K562 (cell line): ENCODE measurements at regions not wholly inside any gene's neighbourhood (a gene's known extent, or its start where the extent isn't known, plus 50 kb on each side); places are given as distances from the start of the nearest gene placed in this dataset.

Source experiments
- BHLHE40 ChIP-seq: IDR thresholded peaks from 2 replicates; pipeline ENCODE4 v1.6.1; 2011; ENCODE audit warnings: low read length, improper control_type of control experiment
- GATAD2B ChIP-seq: fragments of 450-650 bp; IDR thresholded peaks from 2 replicates; pipeline ENCODE4 v1.6.1; 2017; ENCODE audit warnings: mild to moderate bottlenecking, borderline replicate concordance
- HSF4 ChIP-seq: fragments of 250-450 bp; sonication (Bioruptor Pico); IDR thresholded peaks from 2 replicates; pipeline ENCODE4 v2.1.2; 2022; ENCODE audit warnings: mild to moderate bottlenecking, moderate library complexity, borderline replicate concordance
- JUN ChIP-seq, 2 experiments: sonication (generic) in 1 of 2; formaldehyde crosslinking in 1 of 2; IDR thresholded peaks; 2 replicates each; pipeline versions ENCODE4 v1.6.1 to v1.8.0; 2012 to 2022; ENCODE audit warnings: borderline replicate concordance in 2 of 2, mild to moderate bottlenecking in 2 of 2, improper control_type of control experiment in 1 of 2, low read depth in 1 of 2, low read length in 1 of 2, missing genetic modification reagents in 1 of 2
- KLF16 ChIP-seq: IDR thresholded peaks from 2 replicates; pipeline ENCODE4 v1.6.1; 2016; ENCODE audit warnings: antibody characterized with exemption
- MYNN ChIP-seq, 2 experiments: sonication (generic); formaldehyde crosslinking in 1 of 2; IDR thresholded peaks; 2 replicates each; pipeline versions ENCODE4 v1.5.0 to v1.6.1; 2016 to 2020; ENCODE audit warnings: antibody characterized with exemption in 1 of 2, missing genetic modification reagents in 1 of 2
- NR3C1 ChIP-seq: sonication (generic); formaldehyde crosslinking; IDR thresholded peaks from 2 replicates; pipeline ENCODE4 v1.8.1; 2022; ENCODE audit warnings: missing genetic modification reagents
- PHF20 ChIP-seq: fragments of 450-650 bp; IDR thresholded peaks from 2 replicates; pipeline ENCODE4 v1.6.1; 2018; ENCODE audit not compliant: partially characterized antibody
- PHF8 ChIP-seq: fragments of 200-600 bp; sonication (generic); IDR thresholded peaks from 2 replicates; pipeline ENCODE4 v1.6.1; 2012; ENCODE audit warnings: mixed run types, mild to moderate bottlenecking, inconsistent platforms, low read length, moderate library complexity, borderline replicate concordance
- RREB1 ChIP-seq: fragments of 250-450 bp; sonication (Bioruptor Pico); IDR thresholded peaks from 2 replicates; pipeline ENCODE4 v1.4.0; 2020
- SLC30A9 ChIP-seq: fragments of 250-450 bp; sonication (Bioruptor Pico); IDR thresholded peaks from 2 replicates; pipeline ENCODE4 v1.8.0; 2022; ENCODE audit warnings: mild to moderate bottlenecking, moderate library complexity
- SP1 ChIP-seq: sonication (generic); formaldehyde crosslinking; IDR thresholded peaks from 2 replicates; pipeline ENCODE4 v1.8.1; 2022; ENCODE audit warnings: mild to moderate bottlenecking, missing genetic modification reagents
- TOE1 ChIP-seq, 2 experiments: fragments of 450-650 bp in 1 of 2; sonication (generic) in 1 of 2; formaldehyde crosslinking in 1 of 2; IDR thresholded peaks; 2 replicates each; pipeline versions ENCODE4 v1.7.1 to v1.8.0; 2016 to 2022; ENCODE audit warnings: borderline replicate concordance in 2 of 2, mild to moderate bottlenecking in 2 of 2, antibody characterized with exemption in 1 of 2, inconsistent platforms in 1 of 2, low read depth in 1 of 2, missing genetic modification reagents in 1 of 2, moderate library complexity in 1 of 2
- TSC22D4 ChIP-seq: fragments of 450-650 bp; IDR thresholded peaks from 2 replicates; pipeline ENCODE4 v1.6.1; 2016; ENCODE audit warnings: missing genetic modification characterization, missing biosample characterization, control low read depth
- ZNF592 ChIP-seq: fragments of 450-650 bp; IDR thresholded peaks from 2 replicates; pipeline ENCODE4 v1.6.1; 2017; ENCODE audit warnings: antibody characterized with exemption, mild to moderate bottlenecking
- ZNF668 ChIP-seq: fragments of 250-450 bp; sonication (Bioruptor Pico); IDR thresholded peaks from 2 replicates; pipeline ENCODE4 v1.8.0; 2022; ENCODE audit warnings: mild to moderate bottlenecking, inconsistent platforms
- TF ChIP-seq, protein P1 (sequence below): sonication (generic); formaldehyde crosslinking; IDR thresholded peaks from 2 replicates; pipeline ENCODE4 v1.9.0; 2022; ENCODE audit warnings: mild to moderate bottlenecking, missing genetic modification reagents

DNA sequence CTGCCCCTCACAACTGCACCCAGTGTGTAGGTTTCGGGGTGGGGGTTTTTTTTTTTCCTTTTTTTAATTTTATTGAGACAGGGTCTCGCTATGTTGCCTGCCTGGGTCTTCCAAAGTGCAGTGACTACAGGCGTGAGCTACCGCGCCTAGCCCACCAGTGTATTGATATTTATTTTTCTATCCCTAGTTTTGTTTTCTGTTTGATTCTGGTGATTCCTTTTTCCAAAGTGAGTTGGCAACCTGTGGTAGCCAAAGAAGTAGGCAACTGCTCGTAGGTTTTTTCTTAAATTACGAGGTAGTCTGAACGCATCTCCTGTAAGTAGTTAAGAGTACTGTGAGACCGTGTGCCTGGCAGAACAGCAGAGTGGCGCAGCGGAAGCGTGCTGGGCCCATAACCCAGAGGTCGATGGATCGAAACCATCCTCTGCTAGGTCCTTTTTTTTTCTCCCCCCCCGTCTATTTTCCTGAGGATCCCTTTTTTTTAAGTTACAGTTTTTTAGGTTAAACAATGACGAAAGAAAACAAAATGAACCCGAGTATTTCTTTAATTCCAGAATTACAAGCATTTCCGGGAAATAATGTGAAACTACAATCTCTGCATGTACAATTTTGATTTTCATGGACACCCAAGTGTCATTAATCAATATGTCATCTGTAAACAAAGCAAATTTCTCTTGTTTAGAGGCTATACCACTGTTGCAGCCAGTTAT lies 78.7 kb upstream of the BTN3A2 start (continued):
- TF ChIP-seq RREB1 (CRISPR knock-in tag) (no peak), ZNF592 (peak; percentile 84), KLF16 (no peak), ZNF668 (CRISPR knock-in tag) (no peak), PHF20 (no peak), SLC30A9 (CRISPR knock-in tag) (no peak), NR3C1 (CRISPR knock-in tag) (no peak), JUN (IDR thresholded peaks at IDR 0.05; ENCODE audit: borderline replicate concordance, low read depth, low read length) (no peak), JUN (CRISPR knock-in tag; IDR thresholded peaks at IDR 0.05; ENCODE audit: borderline replicate concordance) (no peak), TOE1 (IDR thresholded peaks at IDR 0.05; ENCODE audit: borderline replicate concordance) (peak; percentile 15; the same call in 1 of the 2 replicates), TOE1 (CRISPR knock-in tag; IDR thresholded peaks at IDR 0.05; ENCODE audit: borderline replicate concordance, low read depth) (no peak), BHLHE40 (no peak), GATAD2B (0 out of 2 replicates have a peak, but pooled peaks have one; percentile 19), PHF8 (no peak), SP1 (no peak; the same call in 1 of the 2 replicates), HSF4 (CRISPR knock-in tag) (no peak), MYNN (IDR thresholded peaks at IDR 0.05) (no peak), MYNN (CRISPR knock-in tag; IDR thresholded peaks at IDR 0.05) (no peak), TSC22D4 (tag) (no peak)
- TF ChIP-seq, protein P1, sequence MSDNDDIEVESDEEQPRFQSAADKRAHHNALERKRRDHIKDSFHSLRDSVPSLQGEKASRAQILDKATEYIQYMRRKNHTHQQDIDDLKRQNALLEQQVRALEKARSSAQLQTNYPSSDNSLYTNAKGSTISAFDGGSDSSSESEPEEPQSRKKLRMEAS: no peak
